Panc1 (cell line): ENCODE measurements at regions not wholly inside any gene's neighbourhood (a gene's known extent, or its start where the extent isn't known, plus 50 kb on each side); places are given as distances from the start of the nearest gene placed in this dataset.

Source experiments
- ATAC-seq: fragments of 200-7000 bp; cut with Tn5 transposase; 2 replicates; pipeline ENCODE4 v1.9.1; 2020; ENCODE audit warnings: mild to moderate bottlenecking, moderate library complexity
- BruUV-seq: library from RNA; stranded (reverse); fragments of 400-500 nt; replicated peaks from 2 replicates; lab custom pipeline; 2021; lab: Mats Ljungman, UMichigan
- CTCF ChIA-PET: fragments of 300-600 bp; sonication (Branson Sonifier 250); formaldehyde crosslinking; loops from one replicate; lab custom pipeline; 2022; ENCODE audit warnings: antibody characterized with exemption; lab: Charles Lee
- POLR2A ChIA-PET: fragments of 300-600 bp; sonication (Branson Sonifier 250); formaldehyde crosslinking; loops from one replicate; lab custom pipeline; 2022; ENCODE audit warnings: antibody characterized with exemption; lab: Charles Lee
- DNase-seq: peaks from one replicate; pipeline ENCODE4 v3.0.0-alpha.2; 2010; ENCODE audit warnings: low read depth, low spot score
- H3K27ac ChIP-seq: 2 replicates; pipeline ENCODE4 v1.5.1; 2011; ENCODE audit warnings: mild to moderate bottlenecking, low read length, inconsistent platforms
- H3K27me3 ChIP-seq: fragments of 200-500 bp; sonication (Bioruptor generic); 2 replicates; pipeline ENCODE4 v1.6.0; 2014; ENCODE audit warnings: low read length, inconsistent platforms; ENCODE audit not compliant: control insufficient read depth, insufficient read depth
- H3K36me3 ChIP-seq: fragments of 200-500 bp; sonication (Bioruptor generic); 2 replicates; pipeline ENCODE4 v1.5.1; 2014; ENCODE audit warnings: inconsistent platforms, mild to moderate bottlenecking, low read length, moderate library complexity; ENCODE audit not compliant: control insufficient read depth, insufficient read depth
- H3K4me1 ChIP-seq: 2 replicates; pipeline ENCODE4 v1.5.1; 2011; ENCODE audit warnings: inconsistent platforms, mild to moderate bottlenecking, low read length, moderate library complexity; ENCODE audit not compliant: control insufficient read depth, insufficient read depth
- H3K4me3 ChIP-seq, 2 experiments: 2 replicates each; pipeline ENCODE4 v1.5.1; 2011 to 2012; ENCODE audit warnings: low read depth in 2 of 2, low read length in 2 of 2, mild to moderate bottlenecking in 2 of 2, inconsistent platforms in 1 of 2, moderate library complexity in 1 of 2
- H3K9me3 ChIP-seq: fragments of 200-500 bp; sonication (Bioruptor generic); 2 replicates; pipeline ENCODE4 v1.5.1; 2014; ENCODE audit warnings: low read depth, mild to moderate bottlenecking, inconsistent platforms, low read length, moderate library complexity; ENCODE audit not compliant: control insufficient read depth, insufficient read depth
- POLR2AphosphoS5 ChIP-seq: IDR thresholded peaks from 2 replicates; pipeline ENCODE4 v1.6.1; 2012; ENCODE audit warnings: mild to moderate bottlenecking, low read depth, low read length, moderate library complexity
- SIN3A ChIP-seq: IDR thresholded peaks from 2 replicates; pipeline ENCODE4 v1.6.1; 2012; ENCODE audit warnings: low read depth, mild to moderate bottlenecking, low read length, moderate library complexity, borderline replicate concordance; ENCODE audit not compliant: insufficient read depth
- TCF7L2 ChIP-seq: IDR thresholded peaks from 2 replicates; pipeline ENCODE4 v1.6.1; 2011; ENCODE audit warnings: mild to moderate bottlenecking, low read depth, low read length, inconsistent platforms
- in situ Hi-C: cut with HindIII; loops from 2 replicates; pipeline ENCODE4 v1.10.0; 2016; ENCODE audit warnings: low sequenced_read_pairs, low pct_unique_long_range_greater_than_20kb
- intact Hi-C: fragments of 100-400 bp; cut with micrococcal nuclease; formaldehyde crosslinking; loops from one replicate; pipeline ENCODE4 v1.10.0; 2022; ENCODE audit not compliant: unreplicated experiment
- TF ChIP-seq, protein P1 (sequence below), 2 experiments: IDR thresholded peaks; 2 replicates each; pipeline ENCODE4 v1.6.1; 2011 to 2012; ENCODE audit warnings: low read depth in 2 of 2, control low read depth in 1 of 2, low read length in 1 of 2, mild to moderate bottlenecking in 1 of 2, moderate library complexity in 1 of 2; ENCODE audit not compliant: insufficient read depth in 1 of 2
- TF ChIP-seq, protein P2 (sequence below): fragments of 450-650 bp; IDR thresholded peaks from 2 replicates; pipeline ENCODE4 v1.5.1; 2017; ENCODE audit warnings: mild to moderate bottlenecking

DNA sequence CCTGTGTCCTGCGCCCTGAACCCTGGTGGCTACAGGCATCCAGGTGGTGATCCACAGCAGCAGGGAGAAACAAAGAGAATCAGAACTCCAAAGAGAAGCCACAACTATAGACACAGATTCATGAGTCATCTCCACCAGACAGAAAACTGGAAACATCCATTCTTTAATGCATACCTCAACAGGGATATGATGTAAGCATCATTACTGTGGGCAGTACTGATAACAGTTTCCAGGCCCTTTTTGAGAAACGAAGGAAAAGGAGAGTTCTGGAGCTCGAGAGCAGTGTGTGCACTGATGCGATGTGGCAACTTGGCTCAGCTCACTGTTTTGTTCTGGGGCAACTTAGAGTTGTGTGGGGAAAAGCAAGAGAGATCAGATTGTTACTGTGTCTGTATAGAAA is 215.6 kb upstream of the ADAMTS16 start:
- TF ChIP-seq, protein P1, sequence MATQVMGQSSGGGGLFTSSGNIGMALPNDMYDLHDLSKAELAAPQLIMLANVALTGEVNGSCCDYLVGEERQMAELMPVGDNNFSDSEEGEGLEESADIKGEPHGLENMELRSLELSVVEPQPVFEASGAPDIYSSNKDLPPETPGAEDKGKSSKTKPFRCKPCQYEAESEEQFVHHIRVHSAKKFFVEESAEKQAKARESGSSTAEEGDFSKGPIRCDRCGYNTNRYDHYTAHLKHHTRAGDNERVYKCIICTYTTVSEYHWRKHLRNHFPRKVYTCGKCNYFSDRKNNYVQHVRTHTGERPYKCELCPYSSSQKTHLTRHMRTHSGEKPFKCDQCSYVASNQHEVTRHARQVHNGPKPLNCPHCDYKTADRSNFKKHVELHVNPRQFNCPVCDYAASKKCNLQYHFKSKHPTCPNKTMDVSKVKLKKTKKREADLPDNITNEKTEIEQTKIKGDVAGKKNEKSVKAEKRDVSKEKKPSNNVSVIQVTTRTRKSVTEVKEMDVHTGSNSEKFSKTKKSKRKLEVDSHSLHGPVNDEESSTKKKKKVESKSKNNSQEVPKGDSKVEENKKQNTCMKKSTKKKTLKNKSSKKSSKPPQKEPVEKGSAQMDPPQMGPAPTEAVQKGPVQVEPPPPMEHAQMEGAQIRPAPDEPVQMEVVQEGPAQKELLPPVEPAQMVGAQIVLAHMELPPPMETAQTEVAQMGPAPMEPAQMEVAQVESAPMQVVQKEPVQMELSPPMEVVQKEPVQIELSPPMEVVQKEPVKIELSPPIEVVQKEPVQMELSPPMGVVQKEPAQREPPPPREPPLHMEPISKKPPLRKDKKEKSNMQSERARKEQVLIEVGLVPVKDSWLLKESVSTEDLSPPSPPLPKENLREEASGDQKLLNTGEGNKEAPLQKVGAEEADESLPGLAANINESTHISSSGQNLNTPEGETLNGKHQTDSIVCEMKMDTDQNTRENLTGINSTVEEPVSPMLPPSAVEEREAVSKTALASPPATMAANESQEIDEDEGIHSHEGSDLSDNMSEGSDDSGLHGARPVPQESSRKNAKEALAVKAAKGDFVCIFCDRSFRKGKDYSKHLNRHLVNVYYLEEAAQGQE (IDR thresholded peaks at IDR 0.05; ENCODE audit: insufficient read depth in 1 of 2, low read depth in 2 of 2, low read length in 1 of 2), result no peak
- TF ChIP-seq SIN3A (no peak), TCF7L2 (no peak), POLR2AphosphoS5 (no peak)
- TF ChIP-seq, protein P2, sequence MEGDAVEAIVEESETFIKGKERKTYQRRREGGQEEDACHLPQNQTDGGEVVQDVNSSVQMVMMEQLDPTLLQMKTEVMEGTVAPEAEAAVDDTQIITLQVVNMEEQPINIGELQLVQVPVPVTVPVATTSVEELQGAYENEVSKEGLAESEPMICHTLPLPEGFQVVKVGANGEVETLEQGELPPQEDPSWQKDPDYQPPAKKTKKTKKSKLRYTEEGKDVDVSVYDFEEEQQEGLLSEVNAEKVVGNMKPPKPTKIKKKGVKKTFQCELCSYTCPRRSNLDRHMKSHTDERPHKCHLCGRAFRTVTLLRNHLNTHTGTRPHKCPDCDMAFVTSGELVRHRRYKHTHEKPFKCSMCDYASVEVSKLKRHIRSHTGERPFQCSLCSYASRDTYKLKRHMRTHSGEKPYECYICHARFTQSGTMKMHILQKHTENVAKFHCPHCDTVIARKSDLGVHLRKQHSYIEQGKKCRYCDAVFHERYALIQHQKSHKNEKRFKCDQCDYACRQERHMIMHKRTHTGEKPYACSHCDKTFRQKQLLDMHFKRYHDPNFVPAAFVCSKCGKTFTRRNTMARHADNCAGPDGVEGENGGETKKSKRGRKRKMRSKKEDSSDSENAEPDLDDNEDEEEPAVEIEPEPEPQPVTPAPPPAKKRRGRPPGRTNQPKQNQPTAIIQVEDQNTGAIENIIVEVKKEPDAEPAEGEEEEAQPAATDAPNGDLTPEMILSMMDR, result no peak
- DNase-seq, result no peak
- intact Hi-C loops (no loop called here), in situ Hi-C loops (no loop called here)
- ChIA-PET POLR2A (no interaction called here), CTCF (no interaction called here)
- Histone ChIP-seq H3K36me3 (no peaks in the 10 kb centered on the region), H3K4me1 (no peaks in the 10 kb centered on the region), H3K9me3 (no peaks in the 10 kb centered on the region), H3K4me3 (no peak overlapping the region), H3K27ac (no peak overlapping the region), H3K27me3 (no peaks in the 10 kb centered on the region)
- no peak for ATAC-seq
- BruUV-seq, result no TSS peak

DNA sequence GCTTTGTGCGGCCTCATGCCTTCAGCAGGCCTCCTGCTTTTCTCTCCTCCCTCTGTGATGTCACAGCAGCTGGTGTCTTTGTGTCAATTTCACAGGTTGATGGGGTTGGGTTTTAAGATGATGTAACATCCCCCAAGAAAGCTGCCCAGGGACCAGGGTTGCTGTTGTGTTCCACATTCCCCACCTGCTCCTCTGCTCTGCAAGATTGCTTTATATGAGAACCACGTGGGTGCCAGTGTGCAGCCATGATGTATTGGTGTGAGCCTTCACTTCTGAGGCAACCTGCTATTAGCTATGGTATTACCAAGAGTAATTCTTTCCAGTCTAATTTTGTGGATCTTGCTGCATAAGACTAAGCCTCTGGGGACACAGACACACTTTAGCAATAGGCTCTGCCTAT is 213.0 kb upstream of the ADAMTS16 start:
- H3K4me3 ChIP-seq, result no peak overlapping the region
- CTCF ChIA-PET, result interaction anchor here (0.6 kb wide), 1 partner anchor 1812 kb away, joined by 4 read pairs; no protein-coding TSS in a partner anchor
- TF ChIP-seq POLR2AphosphoS5, result no peak
- TF ChIP-seq SIN3A, result no peak
- TF ChIP-seq, protein P2, result no peak
- no peak for TF ChIP-seq TCF7L2
- TF ChIP-seq, protein P1 (IDR thresholded peaks at IDR 0.05; ENCODE audit: insufficient read depth in 1 of 2, low read depth in 2 of 2, low read length in 1 of 2), result no peak

More for the DNA sequence above, 213.0 kb upstream of the ADAMTS16 start:
- no peak for DNase-seq
- H3K27ac ChIP-seq, result no peak overlapping the region
- BruUV-seq, result no TSS peak
- no peaks in the 10 kb centered on the region for H3K4me1 ChIP-seq
- POLR2A ChIA-PET, result no interaction called here
- no peak for ATAC-seq
- H3K36me3 ChIP-seq, result no peaks in the 10 kb centered on the region
- H3K9me3 ChIP-seq, result no peaks in the 10 kb centered on the region
- intact Hi-C loops (no loop called here), in situ Hi-C loops (no loop called here)
- no peaks in the 10 kb centered on the region for H3K27me3 ChIP-seq
